ENCODE measurements at regions not wholly inside any gene's neighbourhood (a gene's known extent, or its start where the extent isn't known, plus 50 kb on each side); places are given as distances from the start of the nearest gene placed in this dataset.
"Not testable (repeated sequence)": the region's sequence is repeated elsewhere in the genome, so short reads cannot be mapped to it uniquely, and the experiment has no call there.

- Histone ChIP-seq H3K4me1 (ENCODE audit: insufficient read depth, low read length) (no peaks in the 10 kb centered on the region), H3K9ac (ENCODE audit: low read depth, low read length) (no peak overlapping the region), H3K27ac (ENCODE audit: low read depth, low read length) (no peak overlapping the region), H3K4me3 (ENCODE audit: low read length) (no peak overlapping the region), H3K36me3 (ENCODE audit: insufficient read depth, low read length) (no peaks in the 10 kb centered on the region), H3K9me3 (ENCODE audit: insufficient read depth, low read depth, low read length) (no peaks in the 10 kb centered on the region), H3K27me3 (ENCODE audit: insufficient read depth, low read length) (no peaks in the 10 kb centered on the region)
- 84% methylated on average over 8 of the region's 8 CpGs for WGBS
Measured at GRCh38 chr6:4336778-4337442, 201.5 kb upstream of the ECI2 start.

- H3K9me3 ChIP-seq (ENCODE audit: insufficient read depth, low read depth, low read length) = no peaks in the 10 kb centered on the region
- H3K4me3 ChIP-seq (ENCODE audit: low read length) = no peak overlapping the region
- 92% methylated on average over 2 of the region's 4 CpGs for WGBS
- H3K36me3 ChIP-seq (ENCODE audit: insufficient read depth, low read length) = no peaks in the 10 kb centered on the region
- H3K27ac ChIP-seq (ENCODE audit: low read depth, low read length) = no peak overlapping the region
- no peaks in the 10 kb centered on the region for H3K27me3 ChIP-seq (ENCODE audit: insufficient read depth, low read length)
- H3K4me1 ChIP-seq (ENCODE audit: insufficient read depth, low read length) = no peaks in the 10 kb centered on the region
- H3K9ac ChIP-seq (ENCODE audit: low read depth, low read length) = no peak overlapping the region
Measured at GRCh38 chr6:4336084-4336483, 200.7 kb upstream of the ECI2 start.

GRCh38 chr6:4334158-4334740 is 198.9 kb upstream of the ECI2 start:
- not testable (repeated sequence) for H3K4me1 ChIP-seq (ENCODE audit: insufficient read depth, low read length)
- WGBS = 29% methylated on average over 19 of the region's 24 CpGs
- H3K4me3 ChIP-seq (ENCODE audit: low read length) = peak overlapping the region; percentile 43

GRCh38 chr6:4327841-4328240 is 192.5 kb upstream of the ECI2 start:
- Histone ChIP-seq H3K27ac (ENCODE audit: low read depth, low read length) (no peak overlapping the region), H3K36me3 (ENCODE audit: insufficient read depth, low read length) (no peaks in the 10 kb centered on the region), H3K27me3 (ENCODE audit: insufficient read depth, low read length) (no peaks in the 10 kb centered on the region), H3K4me1 (ENCODE audit: insufficient read depth, low read length) (peaks cover 6% of the 10 kb centered on the region), H3K9ac (ENCODE audit: low read depth, low read length) (no peak overlapping the region), H3K9me3 (ENCODE audit: insufficient read depth, low read depth, low read length) (no peaks in the 10 kb centered on the region), H3K4me3 (ENCODE audit: low read length) (no peak overlapping the region)
- WGBS = 100% methylated on average over 1 of the region's 1 CpG

More at GRCh38 chr6:4334158-4334740, 198.9 kb upstream of the ECI2 start:
- not testable (repeated sequence) for H3K9me3 ChIP-seq (ENCODE audit: insufficient read depth, low read depth, low read length); H3K36me3 ChIP-seq (ENCODE audit: insufficient read depth, low read length); H3K27ac ChIP-seq (ENCODE audit: low read depth, low read length); H3K27me3 ChIP-seq (ENCODE audit: insufficient read depth, low read length)
- H3K9ac ChIP-seq (ENCODE audit: low read depth, low read length) = peak overlapping the region; percentile 36; the same call in 1 of the 2 replicates

- no peak overlapping the region for H3K4me3 ChIP-seq (ENCODE audit: low read length)
- no peaks in the 10 kb centered on the region for H3K9me3 ChIP-seq (ENCODE audit: insufficient read depth, low read depth, low read length)
- H3K36me3 ChIP-seq (ENCODE audit: insufficient read depth, low read length) = no peaks in the 10 kb centered on the region
- no peak overlapping the region for H3K27ac ChIP-seq (ENCODE audit: low read depth, low read length)
- H3K27me3 ChIP-seq (ENCODE audit: insufficient read depth, low read length) = no peaks in the 10 kb centered on the region
- no peak overlapping the region for H3K9ac ChIP-seq (ENCODE audit: low read depth, low read length)
- H3K4me1 ChIP-seq (ENCODE audit: insufficient read depth, low read length) = peaks cover 16% of the 10 kb centered on the region
Measured at GRCh38 chr6:4324746-4325145, 189.4 kb upstream of the ECI2 start.

- no peaks in the 10 kb centered on the region for H3K9me3 ChIP-seq (ENCODE audit: insufficient read depth, low read depth, low read length)
- no peak overlapping the region for H3K4me3 ChIP-seq (ENCODE audit: low read length)
- WGBS = 86% methylated on average over 2 of the region's 2 CpGs
- H3K27me3 ChIP-seq (ENCODE audit: insufficient read depth, low read length) = no peaks in the 10 kb centered on the region
- peaks cover 23% of the 10 kb centered on the region for H3K4me1 ChIP-seq (ENCODE audit: insufficient read depth, low read length)
- no peak overlapping the region for H3K9ac ChIP-seq (ENCODE audit: low read depth, low read length)
- H3K36me3 ChIP-seq (ENCODE audit: insufficient read depth, low read length) = no peaks in the 10 kb centered on the region
- H3K27ac ChIP-seq (ENCODE audit: low read depth, low read length) = no peak overlapping the region
Measured at GRCh38 chr6:4323322-4323721, 187.9 kb upstream of the ECI2 start.

- peaks cover 23% of the 10 kb centered on the region for H3K4me1 ChIP-seq (ENCODE audit: insufficient read depth, low read length)
- H3K4me3 ChIP-seq (ENCODE audit: low read length) = no peak overlapping the region
- 77% methylated on average over 1 of the region's 1 CpG for WGBS
- H3K36me3 ChIP-seq (ENCODE audit: insufficient read depth, low read length) = no peaks in the 10 kb centered on the region
- H3K27ac ChIP-seq (ENCODE audit: low read depth, low read length) = no peak overlapping the region
- H3K27me3 ChIP-seq (ENCODE audit: insufficient read depth, low read length) = no peaks in the 10 kb centered on the region
- no peak overlapping the region for H3K9ac ChIP-seq (ENCODE audit: low read depth, low read length)
- H3K9me3 ChIP-seq (ENCODE audit: insufficient read depth, low read depth, low read length) = no peaks in the 10 kb centered on the region
Measured at GRCh38 chr6:4322846-4323309, 187.5 kb upstream of the ECI2 start.

- 89% methylated on average over 6 of the region's 6 CpGs for WGBS
- no peaks in the 10 kb centered on the region for H3K9me3 ChIP-seq (ENCODE audit: insufficient read depth, low read depth, low read length)
- no peak overlapping the region for H3K9ac ChIP-seq (ENCODE audit: low read depth, low read length)
- no peaks in the 10 kb centered on the region for H3K27me3 ChIP-seq (ENCODE audit: insufficient read depth, low read length)
- H3K36me3 ChIP-seq (ENCODE audit: insufficient read depth, low read length) = no peaks in the 10 kb centered on the region
- no peak overlapping the region for H3K4me3 ChIP-seq (ENCODE audit: low read length)
- H3K4me1 ChIP-seq (ENCODE audit: insufficient read depth, low read length) = peaks cover 23% of the 10 kb centered on the region
- no peak overlapping the region for H3K27ac ChIP-seq (ENCODE audit: low read depth, low read length)
Measured at GRCh38 chr6:4322134-4322845, 186.9 kb upstream of the ECI2 start.

- WGBS = 100% methylated on average over 1 of the region's 1 CpG
- H3K9ac ChIP-seq (ENCODE audit: low read depth, low read length) = no peak overlapping the region
Measured at GRCh38 chr6:4320860-4321259, 185.5 kb upstream of the ECI2 start.

GRCh38 chr6:4319981-4320683 is 184.8 kb upstream of the ECI2 start:
- H3K27me3 ChIP-seq (ENCODE audit: insufficient read depth, low read length) = no peaks in the 10 kb centered on the region
- H3K4me1 ChIP-seq (ENCODE audit: insufficient read depth, low read length) = peaks cover 23% of the 10 kb centered on the region
- H3K27ac ChIP-seq (ENCODE audit: low read depth, low read length) = no peak overlapping the region
- H3K4me3 ChIP-seq (ENCODE audit: low read length) = no peak overlapping the region
- WGBS = 76% methylated on average over 4 of the region's 4 CpGs
- H3K36me3 ChIP-seq (ENCODE audit: insufficient read depth, low read length) = no peaks in the 10 kb centered on the region
- H3K9me3 ChIP-seq (ENCODE audit: insufficient read depth, low read depth, low read length) = no peaks in the 10 kb centered on the region
- H3K9ac ChIP-seq (ENCODE audit: low read depth, low read length) = no peak overlapping the region

More at GRCh38 chr6:4320860-4321259, 185.5 kb upstream of the ECI2 start:
- Histone ChIP-seq H3K4me1 (ENCODE audit: insufficient read depth, low read length) (peaks cover 23% of the 10 kb centered on the region), H3K4me3 (ENCODE audit: low read length) (no peak overlapping the region), H3K27ac (ENCODE audit: low read depth, low read length) (no peak overlapping the region), H3K36me3 (ENCODE audit: insufficient read depth, low read length) (no peaks in the 10 kb centered on the region), H3K9me3 (ENCODE audit: insufficient read depth, low read depth, low read length) (no peaks in the 10 kb centered on the region), H3K27me3 (ENCODE audit: insufficient read depth, low read length) (no peaks in the 10 kb centered on the region)

- H3K9me3 ChIP-seq (ENCODE audit: insufficient read depth, low read depth, low read length) = no peaks in the 10 kb centered on the region
- 96% methylated on average over 2 of the region's 2 CpGs for WGBS
- peaks cover 22% of the 10 kb centered on the region for H3K4me1 ChIP-seq (ENCODE audit: insufficient read depth, low read length)
Measured at GRCh38 chr6:4318321-4318720, 182.9 kb upstream of the ECI2 start.

More at GRCh38 chr6:4318321-4318720, 182.9 kb upstream of the ECI2 start:
- H3K27me3 ChIP-seq (ENCODE audit: insufficient read depth, low read length) = no peaks in the 10 kb centered on the region
- H3K27ac ChIP-seq (ENCODE audit: low read depth, low read length) = no peak overlapping the region
- no peak overlapping the region for H3K9ac ChIP-seq (ENCODE audit: low read depth, low read length)
- H3K36me3 ChIP-seq (ENCODE audit: insufficient read depth, low read length) = no peaks in the 10 kb centered on the region
- H3K4me3 ChIP-seq (ENCODE audit: low read length) = no peak overlapping the region
